Hematopoietic multipotent progenitor cell treated with erythropoietin and hydrocortisone succinate and interleukin-3 and kit ligand, for 17 days (in vitro differentiated cells): ENCODE measurements at regions not wholly inside any gene's neighbourhood (a gene's known extent, or its start where the extent isn't known, plus 50 kb on each side); places are given as distances from the start of the nearest gene placed in this dataset.
A peak's percentile ranks its signal among the peaks of the same experiment; 100 is the strongest.

Experiments used
- DNase-seq: peaks from one replicate; pipeline ENCODE4 v3.0.0-alpha.2; 2015; ENCODE audit warnings: low spot score

DNA sequence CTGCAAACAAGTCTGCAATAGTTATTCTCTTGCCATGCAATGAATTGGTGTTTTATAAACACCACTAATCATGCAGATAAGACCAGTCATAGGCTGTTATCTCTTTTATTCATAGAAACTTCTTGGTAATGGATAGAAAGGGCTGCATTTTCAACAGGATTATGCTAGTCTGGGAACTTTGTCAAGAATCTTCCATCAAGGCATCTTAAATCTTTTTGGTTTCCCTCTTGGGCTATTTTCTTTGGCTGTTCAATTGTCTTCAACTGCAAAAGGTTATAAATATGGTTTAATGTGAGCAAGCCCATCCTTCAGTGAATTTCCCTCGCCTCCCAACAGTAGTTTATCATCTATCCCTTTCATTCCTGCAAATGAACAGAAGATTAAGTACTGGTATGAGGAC is 59.0 kb upstream of the MINAR1 start:
- no peak for DNase-seq

DNA sequence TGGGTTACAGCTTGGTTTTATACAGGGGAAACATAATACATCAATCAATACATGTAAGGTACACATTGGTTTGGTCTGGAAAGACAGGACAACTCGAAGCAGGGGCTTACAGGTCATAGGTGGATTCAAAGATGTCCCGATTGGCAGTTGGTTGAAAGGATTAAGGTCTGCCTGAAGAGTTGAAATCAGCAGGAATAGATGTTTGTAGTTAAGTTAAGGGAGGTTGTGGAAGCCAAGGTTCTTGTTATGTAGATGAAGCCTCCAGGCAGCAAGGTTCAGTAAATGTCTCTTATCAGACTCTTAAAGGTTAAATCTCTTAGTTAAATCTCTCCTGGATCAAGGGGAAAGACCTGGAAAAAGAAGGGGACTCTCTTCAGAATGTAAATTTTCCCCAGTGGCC is 58.4 kb upstream of the MINAR1 start:
- no peak for DNase-seq

DNA sequence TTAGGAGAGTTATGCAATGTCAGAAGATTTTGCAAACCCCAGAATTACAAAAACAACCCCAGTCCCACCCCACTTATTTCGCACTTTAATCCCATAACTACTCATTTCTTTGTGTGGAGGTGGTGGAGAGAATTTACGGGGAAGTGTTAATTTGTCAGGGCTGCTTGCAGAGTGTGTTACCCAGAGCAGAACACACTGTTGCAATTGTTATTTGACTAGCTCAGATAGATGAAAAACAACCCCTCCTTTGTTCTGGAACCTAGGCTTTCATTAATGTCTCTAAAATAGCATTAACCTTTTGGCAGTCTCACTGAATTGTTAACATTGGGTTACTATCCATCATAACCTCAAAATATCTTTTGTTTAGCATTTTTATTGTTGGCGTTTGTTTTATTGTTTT is 55.8 kb upstream of the MINAR1 start:
- no peak for DNase-seq

DNA sequence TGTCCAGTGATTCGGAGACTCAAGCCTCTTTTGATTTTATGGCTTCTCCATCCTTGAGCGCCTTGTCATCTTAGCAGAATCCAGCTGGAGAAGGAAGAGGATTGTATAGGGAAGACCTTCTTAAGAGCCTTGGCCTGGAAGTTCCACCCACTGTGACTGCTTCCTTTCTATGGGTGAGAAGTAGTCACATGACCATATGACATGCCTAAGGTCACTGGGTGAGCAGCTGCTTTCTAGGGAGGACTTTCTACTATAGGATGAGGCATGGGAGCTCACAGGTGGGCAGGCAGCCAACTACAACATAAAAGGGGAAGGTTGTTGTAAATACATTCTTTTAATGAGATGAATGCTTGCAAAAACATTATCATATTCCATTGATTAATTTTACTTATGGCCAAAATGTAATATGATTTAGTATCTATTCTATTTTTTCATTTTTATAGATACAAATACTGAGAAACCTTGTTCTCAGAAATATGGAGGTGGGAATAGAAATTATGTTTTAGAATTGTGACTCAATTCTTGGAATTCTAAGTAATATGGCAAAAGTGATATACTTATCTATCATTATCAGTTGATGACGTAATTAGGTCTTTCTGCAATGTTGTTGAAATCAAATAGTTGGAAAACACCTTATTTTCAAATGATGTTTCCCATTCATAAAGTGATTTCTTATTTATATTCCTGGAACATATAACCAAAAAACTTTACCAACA is 53.6 kb upstream of the MINAR1 start:
- peak; percentile 39 for DNase-seq

DNA sequence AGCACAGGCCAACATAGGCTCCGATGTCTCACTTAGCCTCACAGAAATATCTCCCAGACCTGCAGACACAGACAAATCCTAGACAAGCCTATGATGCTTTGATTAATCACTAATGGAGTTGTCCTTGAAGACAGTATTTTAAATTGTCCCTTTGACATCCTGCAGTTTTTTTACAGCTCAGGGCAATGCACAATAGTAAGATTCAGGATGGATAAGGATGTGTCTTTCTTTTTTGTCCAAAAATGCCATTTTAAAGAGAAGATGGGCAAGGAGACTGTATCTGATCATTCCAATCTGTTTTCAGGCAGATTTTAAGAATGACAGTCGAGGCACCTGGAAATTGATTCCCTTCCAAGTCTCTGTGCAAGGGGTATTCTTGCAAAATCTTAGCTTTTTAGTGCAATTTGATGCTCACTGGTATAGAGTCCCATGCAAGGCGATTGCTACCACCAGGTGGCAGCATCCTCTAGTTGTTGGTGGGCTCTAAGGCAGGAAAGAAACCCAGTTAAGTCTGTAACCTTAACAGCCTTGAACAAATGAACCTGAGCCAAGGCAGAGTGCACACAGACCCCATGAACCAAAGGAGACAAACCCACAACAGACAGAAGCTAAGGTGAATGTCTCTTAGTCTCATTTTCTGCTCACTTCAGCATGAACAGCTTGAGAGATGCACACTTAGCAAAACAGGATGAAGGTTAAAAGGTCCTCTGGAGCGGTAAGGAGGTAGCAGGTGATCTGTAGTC is 51.2 kb upstream of the MINAR1 start:
- peak; percentile 69 for DNase-seq

DNA sequence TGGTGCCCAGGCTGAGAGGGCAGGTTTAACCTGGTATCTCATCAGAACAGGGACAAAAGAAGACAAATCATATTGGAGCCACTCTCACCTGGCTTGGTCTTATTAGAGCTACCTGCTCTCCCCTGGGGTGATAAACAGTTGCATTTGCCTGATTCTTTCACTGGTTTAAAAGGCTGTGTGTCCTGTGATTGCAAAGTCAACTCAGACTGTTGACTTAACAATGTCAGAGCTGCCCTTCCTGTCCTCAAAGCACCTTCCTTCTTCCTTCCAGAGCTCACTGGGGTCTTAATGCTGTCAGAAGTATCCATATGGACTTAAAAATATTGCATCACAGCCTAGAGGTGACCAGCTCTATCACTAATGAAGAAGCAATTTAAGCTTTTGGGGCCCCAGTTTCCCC is 50.5 kb upstream of the MINAR1 start:
- no peak for DNase-seq
